Natural killer cell (primary cell): ENCODE measurements at regions not wholly inside any gene's neighbourhood (a gene's known extent, or its start where the extent isn't known, plus 50 kb on each side); places are given as distances from the start of the nearest gene placed in this dataset.

Source experiments
- ATAC-seq, 3 donors: fragments of 150-1000 bp in 2 of 3; fragments of 200-7000 bp in 1 of 3; cut with Tn5 transposase; 1 replicate in 1 of 3; 2 replicates in 2 of 3; pipeline ENCODE4 v1.10.0; 2021; ENCODE audit warnings: mild to moderate bottlenecking in 2 of 3, moderate library complexity in 2 of 3
- DNase-seq, 2 donors: peaks; one replicate each; pipeline versions ENCODE4 v3.0.0 to v3.0.0-alpha.2; 2013 to 2021; ENCODE audit warnings: mixed read lengths in 1 of 2
- H3K27ac ChIP-seq: one replicate; pipeline ENCODE4 v1.5.1; 2013; ENCODE audit warnings: mild to moderate bottlenecking, low read length
- H3K27me3 ChIP-seq: one replicate; pipeline ENCODE4 v1.6.1; 2013; ENCODE audit warnings: low read length; ENCODE audit not compliant: control insufficient read depth, insufficient read depth
- H3K36me3 ChIP-seq: one replicate; pipeline ENCODE4 v1.6.1; 2013; ENCODE audit warnings: low read length; ENCODE audit not compliant: control insufficient read depth, insufficient read depth
- H3K4me1 ChIP-seq: one replicate; pipeline ENCODE4 v1.6.1; 2013; ENCODE audit warnings: low read length; ENCODE audit not compliant: control insufficient read depth, insufficient read depth
- H3K4me3 ChIP-seq: one replicate; pipeline ENCODE4 v1.5.1; 2013; ENCODE audit warnings: low read length
- H3K9me3 ChIP-seq: one replicate; pipeline ENCODE4 v1.6.1; 2013; ENCODE audit warnings: low read length; ENCODE audit not compliant: control insufficient read depth, insufficient read depth
- H3K27ac Mint-ChIP-seq, 2 donors: one replicate each; pipeline ENCODE4 v1.8.0; 2022; ENCODE audit warnings: mild to moderate bottlenecking in 2 of 2, mixed read lengths in 2 of 2, moderate library complexity in 1 of 2
- H3K27me3 Mint-ChIP-seq, 2 donors: one replicate each; pipeline ENCODE4 v1.8.0; 2022; ENCODE audit warnings: low read depth in 2 of 2, mixed read lengths in 2 of 2
- H3K36me3 Mint-ChIP-seq: one replicate; pipeline ENCODE4 v1.8.0; 2022; ENCODE audit warnings: mixed read lengths
- H3K4me1 Mint-ChIP-seq, 2 donors: one replicate each; pipeline ENCODE4 v1.8.0; 2022; ENCODE audit warnings: mixed read lengths in 2 of 2
- H3K4me3 Mint-ChIP-seq: one replicate; pipeline ENCODE4 v1.8.0; 2022; ENCODE audit warnings: mild to moderate bottlenecking, moderate library complexity, mixed read lengths
- H3K9me3 Mint-ChIP-seq, 2 donors: one replicate each; pipeline ENCODE4 v1.8.0; 2022; ENCODE audit warnings: mixed read lengths in 2 of 2
- CTCF ChIP-seq: fragments of 200-600 bp; IDR thresholded peaks from one replicate; pipeline ENCODE4 v1.8.0; 2022; ENCODE audit warnings: antibody characterized with exemption
- WGBS: methylation state at CpG from one replicate; pipeline ENCODE4 v1.1.7; 2013; ENCODE audit warnings: missing lambda C conversion rate; ENCODE audit not compliant: insufficient coverage; 5-methylcytosine and 5-hydroxymethylcytosine counted together
- intact Hi-C: fragments of 100-400 bp; cut with micrococcal nuclease; formaldehyde crosslinking; loops from one replicate; pipeline ENCODE4 v1.14.2; 2022

GRCh38 chr6:166017032-166017635 is 150.5 kb downstream of the TBXT start:
- no peak overlapping the region for H3K27ac ChIP-seq
- TF ChIP-seq CTCF, result no peak
- H3K4me3 ChIP-seq, result no peak overlapping the region
- Mint-ChIP-seq H3K27me3 (peaks cover under 1 to 13% of the 10 kb centered on the region in 2 donors), H3K9me3 (peaks cover 7 to 10% of the 10 kb centered on the region in 2 donors), H3K4me3 (no peak overlapping the region), H3K4me1 (no peaks in the 10 kb centered on the region), H3K27ac (no peak overlapping the region), H3K36me3 (no peaks in the 10 kb centered on the region)
- peaks cover 2% of the 10 kb centered on the region for H3K27me3 ChIP-seq
- DNase-seq, result no peak
- intact Hi-C loops, result no loop called here
- peaks cover 2% of the 10 kb centered on the region for H3K9me3 ChIP-seq
- ATAC-seq, result no peak
- no CpG with 5 or more reads among the region's 1 CpG for WGBS
- H3K4me1 ChIP-seq, result no peaks in the 10 kb centered on the region
- no peaks in the 10 kb centered on the region for H3K36me3 ChIP-seq

GRCh38 chr6:166014966-166015365 is 152.7 kb downstream of the TBXT start:
- no peaks in the 10 kb centered on the region for H3K4me1 ChIP-seq
- Mint-ChIP-seq H3K36me3 (no peaks in the 10 kb centered on the region), H3K4me1 (no peaks in the 10 kb centered on the region), H3K9me3 (peaks cover 7 to 10% of the 10 kb centered on the region in 2 donors), H3K27ac (no peak overlapping the region), H3K4me3 (no peak overlapping the region), H3K27me3 (peaks cover 13 to 29% of the 10 kb centered on the region in 2 donors)
- peaks cover 2% of the 10 kb centered on the region for H3K27me3 ChIP-seq
- ATAC-seq (no peak), DNase-seq (no peak)
- no peak overlapping the region for H3K4me3 ChIP-seq
- H3K9me3 ChIP-seq, result peaks cover 2% of the 10 kb centered on the region
- no peak for TF ChIP-seq CTCF
- H3K36me3 ChIP-seq, result no peaks in the 10 kb centered on the region
- intact Hi-C loops, result no loop called here
- H3K27ac ChIP-seq, result no peak overlapping the region
- WGBS, result 62% methylated on average over 4 of the region's 5 CpGs

- WGBS, result 56% methylated on average over 11 of the region's 11 CpGs
- H3K36me3 ChIP-seq, result no peaks in the 10 kb centered on the region
- no peak for DNase-seq
- Mint-ChIP-seq H3K4me3 (no peak overlapping the region), H3K9me3 (no peaks in the 10 kb centered on the region), H3K4me1 (no peaks in the 10 kb centered on the region), H3K27me3 (peaks cover 35 to 51% of the 10 kb centered on the region in 2 donors), H3K36me3 (no peaks in the 10 kb centered on the region), H3K27ac (no peak overlapping the region)
- no peak for TF ChIP-seq CTCF
- H3K27me3 ChIP-seq, result peaks cover 13% of the 10 kb centered on the region
- intact Hi-C loops, result no loop called here
- no peak overlapping the region for H3K4me3 ChIP-seq
- H3K9me3 ChIP-seq, result no peaks in the 10 kb centered on the region
- no peaks in the 10 kb centered on the region for H3K4me1 ChIP-seq
- ATAC-seq, result no peak
- no peak overlapping the region for H3K27ac ChIP-seq
Measured at GRCh38 chr6:166010136-166010960, 157.3 kb downstream of the TBXT start.
